Stimulated activated naive B cell treated with anti-CD40 and anti-IgM and Interleukin-4, amounts not matched to agents 10 μg/mL and 1 μg/mL and 100 μg/mL, for 72 hours (primary cell): ENCODE measurements at regions not wholly inside any gene's neighbourhood (a gene's known extent, or its start where the extent isn't known, plus 50 kb on each side); places are given as distances from the start of the nearest gene placed in this dataset.
"Not testable (repeated sequence)": the region's sequence is repeated elsewhere in the genome, so short reads cannot be mapped to it uniquely, and the experiment has no call there.

Source experiments
- ATAC-seq, 2 donors: fragments of 150-1000 bp; cut with Tn5 transposase; replicated peaks; 2 replicates each; pipeline ENCODE4 v1.10.0; 2021; ENCODE audit warnings: moderate library complexity in 1 of 2
- DNase-seq: peaks from one replicate; pipeline ENCODE4 v3.0.0; 2021
- H3K27ac Mint-ChIP-seq: one replicate; pipeline ENCODE4 v1.8.0; 2022; ENCODE audit warnings: mild to moderate bottlenecking, mixed read lengths
- H3K27me3 Mint-ChIP-seq, 2 donors: one replicate each; pipeline ENCODE4 v1.8.0; 2022; ENCODE audit warnings: mixed read lengths in 2 of 2
- H3K36me3 Mint-ChIP-seq, 2 donors: one replicate each; pipeline ENCODE4 v1.8.0; 2022; ENCODE audit warnings: mixed read lengths in 2 of 2, mild to moderate bottlenecking in 1 of 2
- H3K4me1 Mint-ChIP-seq, 2 donors: one replicate each; pipeline ENCODE4 v1.8.0; 2022; ENCODE audit warnings: mixed read lengths in 2 of 2, mild to moderate bottlenecking in 1 of 2
- H3K4me3 Mint-ChIP-seq, 2 donors: one replicate each; pipeline ENCODE4 v1.8.0; 2022; ENCODE audit warnings: mild to moderate bottlenecking in 2 of 2, mixed read lengths in 2 of 2, moderate library complexity in 1 of 2
- H3K9me3 Mint-ChIP-seq, 2 donors: one replicate each; pipeline ENCODE4 v1.8.0; 2022; ENCODE audit warnings: mixed read lengths in 2 of 2, mild to moderate bottlenecking in 1 of 2

GRCh38 chr7:46908770-46909169, 673.1 kb downstream of the TNS3 start:
- no peak for DNase-seq
- no peaks in the 10 kb centered on the region for H3K36me3 Mint-ChIP-seq
- no peak for ATAC-seq
- no peak overlapping the region for H3K4me3 Mint-ChIP-seq
- no peaks in the 10 kb centered on the region for H3K9me3 Mint-ChIP-seq
- no peaks in the 10 kb centered on the region for H3K4me1 Mint-ChIP-seq
- no peak overlapping the region for H3K27ac Mint-ChIP-seq
- H3K27me3 Mint-ChIP-seq, result peaks cover 0 to 3% of the 10 kb centered on the region in 2 donors

- H3K36me3 Mint-ChIP-seq, H3K27me3 Mint-ChIP-seq, ATAC-seq, H3K4me3 Mint-ChIP-seq, DNase-seq, H3K4me1 Mint-ChIP-seq, H3K27ac Mint-ChIP-seq, H3K9me3 Mint-ChIP-seq: not testable (repeated sequence)
Observed at GRCh38 chr7:46904523-46904922, 677.4 kb downstream of the TNS3 start.

DNA sequence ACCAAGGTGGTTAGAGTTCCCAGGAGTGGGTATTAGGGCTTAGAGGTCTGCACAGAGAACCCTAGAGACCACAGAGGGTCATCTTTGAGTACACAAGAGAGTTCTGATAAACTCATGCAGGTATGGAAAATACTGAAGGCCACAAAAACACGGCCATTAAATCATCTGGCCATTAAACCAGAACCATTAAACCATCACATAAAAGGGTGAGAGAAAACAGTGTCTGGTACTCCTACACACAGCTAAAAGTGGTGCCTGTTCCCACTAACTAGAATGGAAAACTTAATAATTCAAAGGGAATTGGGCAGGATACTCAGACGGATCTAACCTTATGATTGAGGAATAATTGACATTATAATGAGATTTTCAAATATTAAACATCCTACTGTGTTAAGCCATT, 679.4 kb downstream of the TNS3 start:
- H3K36me3 Mint-ChIP-seq, result no peaks in the 10 kb centered on the region
- H3K4me3 Mint-ChIP-seq, result no peak overlapping the region
- ATAC-seq, result no peak
- peaks cover 0 to 3% of the 10 kb centered on the region in 2 donors for H3K27me3 Mint-ChIP-seq
- no peak for DNase-seq
- no peaks in the 10 kb centered on the region for H3K4me1 Mint-ChIP-seq
- peaks cover 0 to 5% of the 10 kb centered on the region in 2 donors for H3K9me3 Mint-ChIP-seq
- no peak overlapping the region for H3K27ac Mint-ChIP-seq

GRCh38 chr7:46900312-46901263, 681.3 kb downstream of the TNS3 start:
- H3K4me1 Mint-ChIP-seq, result no peaks in the 10 kb centered on the region
- no peaks in the 10 kb centered on the region for H3K27me3 Mint-ChIP-seq
- DNase-seq, result no peak
- no peak for ATAC-seq
- H3K9me3 Mint-ChIP-seq, result peaks cover 0 to 5% of the 10 kb centered on the region in 2 donors
- no peak overlapping the region for H3K4me3 Mint-ChIP-seq
- H3K27ac Mint-ChIP-seq, result no peak overlapping the region
- H3K36me3 Mint-ChIP-seq, result no peaks in the 10 kb centered on the region

DNA sequence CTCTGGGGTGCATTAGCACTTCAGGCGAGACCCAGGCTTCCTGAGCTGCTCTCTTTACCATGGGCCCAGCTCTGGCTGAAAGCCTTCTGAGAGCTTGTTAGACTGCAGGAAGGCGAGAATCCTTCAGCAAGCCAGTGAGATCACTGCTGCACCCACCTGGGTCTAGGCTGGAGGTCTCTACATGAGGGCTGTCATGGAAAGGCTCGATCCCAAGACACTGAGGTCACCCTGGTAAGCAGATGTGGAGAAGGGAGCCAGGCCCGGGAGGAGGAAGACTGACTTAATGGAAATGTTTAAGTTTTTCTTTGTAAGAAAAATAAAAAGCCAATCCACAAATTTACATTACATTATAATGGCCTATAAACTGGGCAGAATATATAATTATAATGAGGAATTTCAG, 684.5 kb downstream of the TNS3 start:
- no peaks in the 10 kb centered on the region for H3K36me3 Mint-ChIP-seq
- no peak overlapping the region for H3K4me3 Mint-ChIP-seq
- DNase-seq, result no peak
- no peaks in the 10 kb centered on the region for H3K4me1 Mint-ChIP-seq
- no peak for ATAC-seq
- no peak overlapping the region for H3K27ac Mint-ChIP-seq
- H3K27me3 Mint-ChIP-seq, result no peaks in the 10 kb centered on the region
- H3K9me3 Mint-ChIP-seq, result peaks cover 0 to 5% of the 10 kb centered on the region in 2 donors

DNA sequence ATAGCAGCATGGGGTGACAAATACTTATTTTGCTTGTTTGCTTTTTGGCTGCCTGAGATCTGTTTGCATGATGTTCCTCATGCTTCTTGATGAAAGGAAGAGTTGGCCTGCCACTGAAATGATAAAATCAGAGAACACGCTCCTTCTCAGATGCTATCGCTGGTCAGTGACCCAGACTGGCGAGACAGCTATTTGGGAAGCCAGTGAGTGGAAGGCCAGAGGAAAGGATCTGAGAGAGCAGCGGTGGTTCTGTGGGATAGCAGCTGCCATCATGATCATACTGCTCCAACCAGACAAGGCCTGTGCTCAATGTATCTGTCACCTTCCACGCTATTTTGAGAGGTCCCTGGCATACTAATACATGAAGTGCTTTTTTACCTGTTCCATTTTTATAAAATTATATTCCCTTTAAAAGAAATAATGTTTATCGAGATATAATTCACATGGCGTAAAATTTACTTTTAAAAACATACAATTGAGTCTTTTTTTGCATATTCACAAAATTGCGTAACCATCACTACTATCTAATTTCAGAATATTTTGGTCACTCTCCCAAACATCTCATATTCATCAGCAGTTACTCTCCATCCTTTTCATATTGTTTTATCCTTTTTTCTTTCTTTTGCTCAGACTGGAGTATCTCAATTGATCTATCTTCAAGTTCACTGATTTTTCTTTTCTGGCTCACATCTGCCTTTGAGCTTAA, 695.1 kb downstream of the TNS3 start:
- no peaks in the 10 kb centered on the region for H3K36me3 Mint-ChIP-seq
- no peaks in the 10 kb centered on the region for H3K4me1 Mint-ChIP-seq
- ATAC-seq (no peak), DNase-seq (no peak)
- no peak overlapping the region for H3K27ac Mint-ChIP-seq
- no peak overlapping the region for H3K4me3 Mint-ChIP-seq
- peaks cover 11 to 15% of the 10 kb centered on the region in 2 donors for H3K9me3 Mint-ChIP-seq
- H3K27me3 Mint-ChIP-seq, result no peaks in the 10 kb centered on the region

DNA sequence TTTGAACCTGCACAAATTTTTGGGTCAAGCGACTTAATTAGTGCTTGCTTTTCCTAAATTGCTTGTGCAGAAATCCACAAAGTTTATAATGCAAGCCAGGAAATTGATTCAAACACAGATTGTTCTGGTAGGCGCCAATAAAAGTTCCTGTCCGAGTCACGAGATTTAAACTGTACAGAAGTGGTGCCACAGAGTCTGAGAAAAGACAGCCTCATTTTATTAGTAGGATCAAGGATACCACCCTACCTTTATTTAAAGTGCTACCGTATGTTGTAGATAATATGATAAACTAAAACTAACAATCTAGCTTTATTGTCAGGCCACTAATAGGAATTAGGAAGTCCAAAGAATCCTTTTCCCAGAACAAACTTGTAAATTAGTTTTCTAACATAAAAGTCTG, 696.7 kb downstream of the TNS3 start:
- Mint-ChIP-seq H3K4me1 (no peaks in the 10 kb centered on the region), H3K36me3 (no peaks in the 10 kb centered on the region), H3K27ac (no peak overlapping the region), H3K27me3 (no peaks in the 10 kb centered on the region), H3K9me3 (peaks cover 8 to 9% of the 10 kb centered on the region in 2 donors), H3K4me3 (no peak overlapping the region)
- ATAC-seq (no peak), DNase-seq (no peak)

DNA sequence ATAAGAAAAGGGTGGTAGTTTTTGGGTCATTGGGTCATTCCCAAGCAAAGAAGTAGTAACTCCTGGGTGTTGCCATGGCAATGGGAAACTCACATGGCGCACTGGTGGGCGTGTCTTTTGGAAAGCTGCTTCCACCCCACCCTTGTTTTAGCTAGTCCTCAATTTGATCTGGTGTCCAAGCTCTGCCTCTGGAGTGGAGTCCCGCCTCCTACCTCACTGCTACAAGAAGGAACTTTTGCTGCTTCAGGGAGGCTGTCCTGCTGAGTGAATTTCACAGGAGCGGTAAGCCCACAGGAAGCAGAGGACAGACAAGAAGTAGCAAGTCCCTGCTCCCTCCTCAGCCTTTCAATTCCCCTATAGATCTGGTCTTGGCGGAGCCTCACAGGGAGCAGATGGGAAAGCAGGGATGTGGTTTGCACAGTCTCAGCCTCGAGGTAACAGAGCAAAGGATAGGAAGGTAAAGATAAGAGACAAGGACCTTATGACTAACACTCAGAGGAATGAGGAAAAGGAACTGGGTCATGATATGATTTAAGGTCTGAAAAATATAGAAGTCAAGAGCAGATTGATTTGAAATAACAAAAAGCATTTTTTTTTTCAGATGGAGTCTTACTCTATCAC, 700.3 kb downstream of the TNS3 start:
- Mint-ChIP-seq H3K4me1 (no peaks in the 10 kb centered on the region), H3K27ac (no peak overlapping the region), H3K9me3 (peaks cover 0 to 1% of the 10 kb centered on the region in 2 donors), H3K36me3 (no peaks in the 10 kb centered on the region), H3K27me3 (no peaks in the 10 kb centered on the region), H3K4me3 (no peak overlapping the region)
- DNase-seq, result no peak
- no peak for ATAC-seq

- H3K4me3 Mint-ChIP-seq, result no peak overlapping the region
- H3K9me3 Mint-ChIP-seq, result peaks cover 0 to 1% of the 10 kb centered on the region in 2 donors
- H3K4me1 Mint-ChIP-seq, result no peaks in the 10 kb centered on the region
- DNase-seq (no peak), ATAC-seq (no peak)
- H3K27me3 Mint-ChIP-seq, result no peaks in the 10 kb centered on the region
- no peak overlapping the region for H3K27ac Mint-ChIP-seq
- no peaks in the 10 kb centered on the region for H3K36me3 Mint-ChIP-seq
Observed at GRCh38 chr7:46880508-46881196, 701.3 kb downstream of the TNS3 start.

DNA sequence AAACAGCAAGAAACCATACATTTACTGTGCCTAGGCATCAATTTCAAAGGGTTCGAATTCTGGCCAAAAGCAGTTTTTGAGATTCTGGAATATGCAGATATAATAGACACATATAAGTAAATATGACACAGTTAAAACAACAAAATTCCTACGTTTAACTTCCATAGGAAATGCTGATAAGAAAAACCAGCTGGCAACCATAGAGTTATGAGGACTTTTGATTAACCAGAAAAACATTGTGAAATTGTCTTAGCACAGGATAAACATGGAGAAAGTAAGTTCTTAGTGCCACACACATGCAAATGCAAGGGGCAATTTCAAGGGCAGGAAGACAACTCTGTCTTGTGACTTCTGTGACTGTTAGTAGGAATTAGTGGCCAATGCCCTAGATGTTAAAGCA, 702.1 kb downstream of the TNS3 start:
- Mint-ChIP-seq H3K36me3 (no peaks in the 10 kb centered on the region), H3K4me1 (no peaks in the 10 kb centered on the region), H3K27me3 (no peaks in the 10 kb centered on the region), H3K4me3 (no peak overlapping the region), H3K9me3 (peaks cover 0 to 1% of the 10 kb centered on the region in 2 donors), H3K27ac (no peak overlapping the region)
- no peak for ATAC-seq
- DNase-seq, result no peak

GRCh38 chr7:46871516-46871915, 710.4 kb downstream of the TNS3 start:
- H3K9me3 Mint-ChIP-seq, result peaks cover 0 to 1% of the 10 kb centered on the region in 2 donors

DNA sequence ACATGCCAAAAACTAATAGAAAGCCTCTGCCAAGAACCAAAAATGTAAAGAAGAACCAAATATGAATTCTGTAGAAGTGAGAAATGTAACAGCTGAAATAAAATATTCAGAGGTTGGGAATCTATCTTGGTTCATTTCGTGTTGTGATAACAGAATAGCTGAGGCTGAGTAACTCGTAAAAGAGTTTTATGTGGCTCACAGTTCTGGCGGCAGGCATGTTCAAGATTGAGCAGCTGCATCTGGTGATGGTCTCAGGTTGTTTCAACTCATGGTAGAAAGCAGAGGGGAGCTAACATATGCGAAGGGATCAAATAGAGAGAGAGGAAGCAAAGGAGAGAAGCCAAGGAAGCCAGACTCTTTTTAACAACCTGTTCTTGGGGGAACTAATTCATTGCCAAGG, 717.2 kb downstream of the TNS3 start:
- Mint-ChIP-seq H3K27me3 (peaks cover 6 to 20% of the 10 kb centered on the region in 2 donors), H3K36me3 (no peaks in the 10 kb centered on the region), H3K9me3 (peaks cover 0 to 1% of the 10 kb centered on the region in 2 donors), H3K4me3 (no peak overlapping the region), H3K4me1 (no peaks in the 10 kb centered on the region), H3K27ac (no peak overlapping the region)
- no peak for ATAC-seq
- DNase-seq, result no peak

More at GRCh38 chr7:46871516-46871915, 710.4 kb downstream of the TNS3 start:
- Mint-ChIP-seq H3K36me3 (no peaks in the 10 kb centered on the region), H3K27ac (no peak overlapping the region), H3K4me3 (no peak overlapping the region), H3K4me1 (no peaks in the 10 kb centered on the region), H3K27me3 (no peaks in the 10 kb centered on the region)
- DNase-seq, result no peak
- ATAC-seq, result no peak

- no peak for ATAC-seq
- H3K36me3 Mint-ChIP-seq, result no peaks in the 10 kb centered on the region
Observed at GRCh38 chr7:46859963-46860475, 721.9 kb downstream of the TNS3 start.

DNA sequence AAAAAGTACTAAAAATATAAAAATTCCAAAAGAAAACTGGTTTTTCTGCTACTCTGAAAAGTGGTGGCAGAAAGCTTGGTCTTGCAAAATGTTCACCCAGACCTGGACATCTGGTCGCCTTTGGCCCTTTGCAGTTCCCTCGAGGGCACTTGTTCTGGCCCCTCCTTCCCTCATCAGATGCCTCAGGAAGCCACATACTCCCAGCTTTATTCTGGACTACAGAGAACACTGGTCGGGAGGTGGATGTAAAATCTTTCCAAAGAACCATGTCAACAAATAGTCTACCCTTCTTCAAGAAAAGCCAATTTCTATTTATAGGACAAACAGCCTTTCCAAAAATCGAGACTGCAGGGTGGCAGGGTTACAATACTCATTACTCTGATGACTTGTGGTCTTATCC, 726.1 kb downstream of the TNS3 start:
- ATAC-seq (no peak), DNase-seq (no peak)
- H3K36me3 Mint-ChIP-seq, result no peaks in the 10 kb centered on the region
- peaks cover 6 to 9% of the 10 kb centered on the region in 2 donors for H3K27me3 Mint-ChIP-seq
- no peak overlapping the region for H3K27ac Mint-ChIP-seq
- no peak overlapping the region for H3K4me3 Mint-ChIP-seq
- H3K4me1 Mint-ChIP-seq, result no peaks in the 10 kb centered on the region
- H3K9me3 Mint-ChIP-seq, result peaks cover 0 to 4% of the 10 kb centered on the region in 2 donors

More at GRCh38 chr7:46859963-46860475, 721.9 kb downstream of the TNS3 start:
- H3K27ac Mint-ChIP-seq, result no peak overlapping the region
- no peak for DNase-seq
- peaks cover 6 to 20% of the 10 kb centered on the region in 2 donors for H3K27me3 Mint-ChIP-seq
- H3K4me3 Mint-ChIP-seq, result no peak overlapping the region
- H3K4me1 Mint-ChIP-seq, result no peaks in the 10 kb centered on the region
- peaks cover 0 to 4% of the 10 kb centered on the region in 2 donors for H3K9me3 Mint-ChIP-seq
